ENCODE measurements at regions not wholly inside any gene's neighbourhood (a gene's known extent, or its start where the extent isn't known, plus 50 kb on each side); places are given as distances from the start of the nearest gene placed in this dataset.

GRCh38 chr6:92363111-92363510 is 1056.2 kb downstream of the EPHA7 start:
- no peak for DNase-seq

GRCh38 chr6:92362404-92362803 is 1057.0 kb downstream of the EPHA7 start:
- DNase-seq, result no peak

GRCh38 chr6:92361990-92362389 is 1057.4 kb downstream of the EPHA7 start:
- DNase-seq, result no peak

DNA sequence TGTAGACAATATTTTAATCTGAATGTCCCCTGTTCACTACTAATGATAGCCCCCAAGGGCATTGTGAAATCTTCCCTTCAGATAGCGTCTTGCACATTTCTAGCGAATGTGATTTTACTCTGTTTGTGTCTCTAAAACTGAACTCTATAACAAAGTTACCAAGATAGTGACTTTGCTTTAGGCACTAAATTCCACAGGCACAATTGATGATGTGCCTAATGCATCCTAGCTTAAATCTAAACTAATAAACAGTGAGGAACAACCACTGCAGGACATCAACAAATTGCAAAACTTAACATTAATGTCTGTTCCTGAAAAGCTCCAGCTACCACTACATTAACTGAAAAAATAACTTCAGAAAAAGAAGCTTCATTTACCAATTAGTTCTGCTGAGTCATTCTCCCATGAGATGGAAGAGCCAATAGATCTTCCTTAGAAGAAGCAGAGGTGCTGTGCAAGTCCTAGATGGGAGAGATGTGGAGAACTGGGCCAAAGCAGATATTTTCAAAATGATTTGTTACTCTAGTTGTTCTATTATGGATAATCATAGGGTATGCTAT is 1065.0 kb downstream of the EPHA7 start:
- no peak for DNase-seq

DNA sequence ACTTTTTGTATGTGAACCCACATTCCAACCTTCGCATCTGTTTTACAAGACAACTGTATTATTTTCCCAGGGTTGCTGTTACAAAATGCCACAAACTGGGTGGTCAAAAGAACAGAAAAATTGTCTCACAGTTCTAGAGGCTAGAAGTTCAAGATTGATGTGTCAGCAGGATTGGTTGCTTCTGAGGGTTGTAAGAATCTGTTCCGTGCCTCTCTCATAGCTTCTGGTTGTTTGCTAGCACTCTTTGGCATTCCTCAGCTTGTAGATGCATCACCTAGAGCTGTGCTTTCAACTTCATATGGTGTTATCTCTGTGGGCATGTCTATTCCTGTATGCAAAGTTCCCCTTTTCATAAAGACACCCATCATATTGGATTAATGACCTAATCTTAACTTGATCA is 1067.2 kb downstream of the EPHA7 start:
- DNase-seq, result no peak

DNA sequence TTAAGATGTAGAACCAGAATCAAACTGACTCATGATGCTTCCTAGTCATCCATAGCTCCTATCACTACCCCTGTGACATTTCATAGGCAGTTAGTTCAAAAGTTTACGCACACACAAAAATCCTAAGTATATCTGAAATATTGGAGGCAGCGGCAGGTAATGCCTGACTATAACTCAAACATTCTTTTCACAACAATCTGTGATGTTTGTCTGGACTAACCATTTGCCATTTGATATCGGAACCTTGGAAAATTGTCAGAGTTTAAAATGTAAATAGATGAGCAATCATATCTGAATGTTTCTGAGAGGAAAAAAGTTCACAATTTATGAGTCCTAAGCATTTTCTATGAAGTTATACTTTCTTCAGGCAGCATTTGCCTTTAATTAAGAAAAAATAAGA is 1078.2 kb downstream of the EPHA7 start:
- no peak for DNase-seq

DNA sequence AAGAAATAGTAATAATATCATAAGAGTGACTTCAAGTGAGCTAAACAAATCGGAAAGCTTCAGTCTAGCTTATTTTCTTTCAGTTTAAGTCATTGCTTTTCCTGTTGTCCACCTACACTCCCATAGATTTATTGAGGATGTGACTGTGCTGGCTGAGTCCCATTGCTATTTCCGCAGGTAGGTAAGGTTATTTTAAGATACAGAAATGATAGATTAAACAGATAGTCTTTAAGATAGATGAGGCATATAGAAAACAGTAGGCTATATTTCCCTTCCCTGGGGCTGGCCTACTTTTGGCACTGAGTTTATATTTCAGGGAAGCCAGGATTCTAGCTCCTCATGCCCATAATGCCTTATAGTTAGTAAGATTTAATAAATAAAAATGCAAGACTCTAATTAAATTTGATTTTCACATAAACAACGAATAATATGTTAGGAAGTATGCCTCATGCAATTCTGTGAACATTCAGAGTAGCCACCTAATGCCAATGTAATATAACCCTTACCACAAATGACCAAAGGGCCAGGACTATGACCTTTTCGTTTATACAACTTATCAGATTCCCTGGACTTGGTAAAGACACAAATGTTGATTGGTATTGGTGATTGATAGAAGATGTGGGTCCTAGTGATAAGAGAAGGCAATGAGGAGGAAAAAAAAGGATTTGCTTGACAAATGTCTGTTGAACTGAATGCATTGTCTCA is 1079.3 kb downstream of the EPHA7 start:
- DNase-seq, result no peak

DNA sequence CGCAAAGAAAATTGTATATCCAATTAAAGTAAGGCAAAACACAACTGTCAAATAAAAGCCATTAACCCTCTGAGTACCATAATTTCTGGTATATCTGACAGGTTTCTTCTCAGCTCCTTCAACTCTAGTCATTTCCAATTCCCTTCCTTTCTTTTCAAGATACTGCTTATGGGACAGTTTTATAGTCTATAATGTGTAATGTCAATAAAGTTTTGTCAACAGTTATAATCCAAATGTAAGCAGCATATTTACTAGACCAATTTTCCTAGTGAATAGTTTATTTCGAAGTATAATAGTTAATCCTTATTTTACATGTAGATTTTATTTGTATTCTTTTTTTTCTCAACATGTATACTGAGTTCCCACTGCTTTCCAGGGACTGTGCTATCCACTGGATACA is 1081.8 kb downstream of the EPHA7 start:
- DNase-seq, result no peak

DNA sequence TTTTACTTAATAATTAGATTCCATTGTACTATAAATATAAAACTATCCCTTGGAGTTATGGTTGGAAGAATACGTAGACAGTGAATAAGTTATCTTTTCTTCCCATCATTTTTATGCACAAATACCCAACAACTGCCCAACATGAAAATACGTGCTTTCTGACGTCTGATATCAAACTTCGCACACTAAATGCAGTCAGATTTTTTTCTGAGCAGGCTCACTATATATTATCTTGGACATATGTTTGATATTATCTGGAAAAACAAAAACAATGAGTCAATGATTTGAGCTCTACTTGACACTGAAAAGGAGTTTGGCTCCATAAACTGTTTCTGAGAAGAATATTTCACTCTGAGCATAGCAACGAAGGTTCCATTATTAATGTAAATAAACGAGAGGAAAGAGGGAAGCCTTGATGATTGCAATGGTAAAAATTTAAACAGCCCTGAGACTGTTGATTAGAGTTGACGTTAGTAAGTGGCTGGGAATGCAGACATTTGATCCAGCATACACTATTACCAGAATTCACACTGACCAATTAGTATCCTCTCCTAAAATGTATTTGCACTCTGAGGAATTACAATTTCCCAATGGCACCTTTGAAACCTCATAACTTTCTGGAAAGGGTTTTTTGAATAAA is 1090.0 kb downstream of the EPHA7 start:
- DNase-seq, result no peak

- DNase-seq, result no peak
These were observed 1104.0 kb downstream of the EPHA7 start for GRCh38 chr6:92315312-92315711.

- no peak for DNase-seq
These were observed 1122.3 kb downstream of the EPHA7 start for GRCh38 chr6:92297101-92297500.

DNA sequence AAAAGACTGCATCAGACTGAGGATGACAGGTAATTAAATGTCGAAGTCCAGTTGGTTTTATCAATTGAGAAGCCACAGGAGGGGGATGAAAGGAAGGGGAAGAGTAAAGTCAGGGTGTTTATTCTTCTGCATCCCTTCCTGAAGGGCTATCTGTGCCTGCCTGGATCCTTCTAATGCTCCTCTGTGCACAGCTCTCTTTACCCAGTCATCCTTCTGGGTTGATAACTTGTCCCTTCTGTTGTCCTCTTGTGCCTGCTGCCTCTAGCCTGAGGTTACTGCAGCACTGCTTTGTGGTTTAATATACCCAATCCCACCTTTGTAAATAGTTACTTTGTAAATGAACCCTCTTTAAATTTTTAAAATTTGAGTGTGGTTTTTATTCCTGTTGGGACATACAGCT is 1127.3 kb downstream of the EPHA7 start:
- no peak for DNase-seq

GRCh38 chr6:92289831-92290230 is 1129.5 kb downstream of the EPHA7 start:
- no peak for DNase-seq

DNA sequence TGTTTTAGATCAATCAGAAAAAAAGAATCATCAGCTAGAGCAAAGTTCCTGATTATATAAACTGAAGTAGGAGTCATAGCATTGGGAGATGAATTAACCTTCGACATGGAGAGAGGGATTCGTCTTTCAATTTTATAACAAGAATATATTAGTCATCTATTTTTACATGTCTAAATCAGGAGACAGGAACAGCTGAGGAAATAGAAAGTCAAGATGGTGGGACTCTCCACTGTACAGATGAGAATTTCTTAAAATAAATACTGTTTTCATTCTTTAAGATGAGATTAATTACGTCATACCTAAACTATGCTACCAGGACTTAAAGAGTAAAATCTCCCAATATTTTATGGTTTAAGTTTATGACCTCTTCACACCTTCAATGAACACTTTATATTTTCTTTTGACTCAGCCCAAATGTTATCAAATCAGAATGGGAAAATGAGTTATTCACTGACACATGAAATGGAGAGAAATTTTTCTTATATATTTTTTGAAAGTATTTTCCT is 1137.7 kb downstream of the EPHA7 start:
- no peak for DNase-seq

DNA sequence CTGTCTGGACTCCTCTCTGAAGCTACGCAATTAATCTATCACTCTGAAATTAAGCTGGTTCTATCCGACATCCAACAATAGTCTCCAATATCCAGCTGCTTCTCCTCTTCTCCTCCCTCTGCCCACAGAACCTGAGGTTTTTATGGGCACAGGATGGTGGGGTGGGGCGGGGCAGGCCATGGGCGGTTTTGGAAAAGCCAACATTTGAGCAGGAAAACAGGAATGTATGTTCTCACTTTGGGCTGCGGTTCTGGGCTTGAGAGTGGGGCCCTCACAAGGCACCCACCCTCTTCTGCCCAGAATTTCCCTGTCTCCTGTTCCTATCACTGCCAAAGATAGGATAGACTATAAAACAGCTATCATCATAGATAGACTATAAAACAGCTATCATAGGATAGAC is 1144.2 kb downstream of the EPHA7 start:
- DNase-seq, result no peak

DNA sequence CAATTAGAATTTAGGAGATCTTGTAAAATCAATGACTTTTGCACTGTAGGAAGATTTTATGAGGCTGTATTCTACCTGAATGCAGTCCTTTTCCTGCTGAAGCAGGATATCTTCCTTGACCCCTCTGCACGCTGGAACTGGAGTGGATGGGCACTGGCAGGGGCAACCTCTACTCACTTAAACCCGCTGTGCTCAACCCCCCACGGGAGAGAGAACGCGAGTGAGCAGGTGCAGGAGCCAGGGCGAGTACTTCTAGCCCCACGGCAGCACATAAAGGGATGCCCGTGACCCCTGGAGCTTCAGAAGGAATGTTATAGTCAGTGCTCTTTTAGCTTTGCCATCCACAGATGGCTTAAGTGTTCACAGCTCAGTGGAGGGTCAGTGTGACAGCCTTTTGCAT is 1144.8 kb downstream of the EPHA7 start:
- no peak for DNase-seq

GRCh38 chr6:92273694-92274093 is 1145.7 kb downstream of the EPHA7 start:
- DNase-seq, result no peak

- DNase-seq, result no peak
These were observed 1148.3 kb downstream of the EPHA7 start for GRCh38 chr6:92271091-92271490.

- DNase-seq, result no peak
These were observed 1149.0 kb downstream of the EPHA7 start for GRCh38 chr6:92270365-92270764.

DNA sequence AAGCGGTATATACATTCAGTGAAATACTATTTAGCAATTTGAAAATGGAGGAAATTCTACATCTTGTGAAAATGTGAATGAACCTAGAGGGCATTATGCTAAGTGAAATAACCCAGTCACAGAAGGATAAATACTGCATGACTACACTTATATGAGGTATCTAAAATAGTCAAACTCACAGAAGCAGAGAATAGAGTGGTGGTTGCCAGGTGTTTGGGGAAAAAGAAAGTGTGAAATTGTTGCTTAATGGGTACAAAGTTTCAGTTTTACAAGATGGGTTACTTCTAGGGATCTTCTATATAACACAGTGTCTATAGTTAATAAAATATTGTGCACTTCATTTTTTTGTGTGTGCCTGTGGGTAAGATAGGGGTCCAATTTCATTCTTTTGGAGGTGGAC is 1152.0 kb downstream of the EPHA7 start:
- no peak for DNase-seq

DNA sequence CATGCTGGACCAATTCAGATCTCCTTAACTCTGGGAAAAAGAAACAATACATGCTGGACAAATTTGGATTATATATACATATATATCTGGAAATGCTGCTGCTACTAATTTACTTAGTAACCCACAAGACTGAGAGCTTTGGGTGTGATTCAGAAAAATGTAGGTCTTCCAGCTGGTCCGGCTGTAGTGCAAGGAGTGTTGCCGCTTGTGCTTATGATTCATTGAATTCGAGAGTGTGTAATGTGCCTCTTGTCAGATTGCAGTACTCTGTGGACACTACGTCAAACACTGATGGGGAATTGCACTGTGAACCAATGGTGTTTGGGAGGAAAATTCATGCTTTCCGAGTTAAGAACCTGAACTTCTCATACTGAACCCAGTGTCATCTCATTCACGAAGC is 1155.5 kb downstream of the EPHA7 start:
- DNase-seq, result no peak

GRCh38 chr6:92259171-92259570 is 1160.2 kb downstream of the EPHA7 start:
- DNase-seq, result no peak

DNA sequence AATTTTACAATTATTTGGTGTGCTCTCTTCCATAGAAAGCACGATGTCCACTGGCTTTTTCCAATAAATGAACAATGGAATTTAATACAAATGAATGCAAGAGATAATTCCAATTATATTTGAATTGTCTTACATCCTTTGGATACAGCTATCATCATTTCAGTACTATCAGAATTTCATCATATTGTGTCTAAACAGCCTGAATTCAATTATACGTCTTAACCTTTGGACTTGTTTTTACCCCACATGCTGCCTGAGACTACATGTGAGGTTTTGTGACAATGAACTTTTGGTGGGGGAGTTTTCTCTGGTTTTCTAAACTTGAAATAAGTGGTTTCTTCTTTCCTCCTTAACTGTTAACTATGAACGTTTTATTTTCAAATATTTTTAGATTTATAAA is 1176.0 kb downstream of the EPHA7 start:
- no peak for DNase-seq

DNA sequence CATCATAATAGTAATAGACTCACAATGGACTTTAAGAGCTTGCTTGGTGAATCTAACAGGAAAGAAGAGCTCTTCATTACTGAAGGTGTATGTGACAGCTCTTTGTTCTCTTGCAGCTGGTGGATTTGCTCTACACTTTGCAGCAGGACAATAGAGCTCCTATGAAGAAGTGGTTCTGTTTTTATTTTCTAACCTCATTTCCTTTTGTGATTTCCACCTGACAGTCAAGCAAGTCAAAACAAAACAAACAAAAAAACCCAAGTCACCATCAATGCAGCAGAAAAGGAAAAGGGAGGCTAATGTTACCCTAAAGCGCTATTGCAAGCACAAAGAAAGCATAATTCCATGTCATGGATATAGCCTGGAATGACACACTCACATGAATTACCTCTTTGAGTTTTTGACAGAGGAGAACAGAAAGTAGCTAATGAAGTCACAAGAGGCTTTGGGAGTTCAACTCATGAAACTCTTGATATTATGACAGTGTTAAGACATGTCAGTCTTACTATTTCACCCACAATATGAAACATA is 1188.1 kb downstream of the EPHA7 start:
- DNase-seq, result no peak

Measured in activated CD4-positive, alpha-beta T cell treated with anti-CD3 and anti-CD28 coated beads, Interleukin-2, amount 50 U/mL, for 4 hours (primary cell).